MCF 10A (cell line): ENCODE measurements at regions not wholly inside any gene's neighbourhood (a gene's known extent, or its start where the extent isn't known, plus 50 kb on each side); places are given as distances from the start of the nearest gene placed in this dataset.

Experiments
- BruUV-seq: library from RNA; stranded (reverse); fragments of 400-500 nt; replicated peaks from 2 replicates; lab custom pipeline; 2021; lab: Mats Ljungman, UMichigan
- CTCF ChIA-PET: fragments of 300-600 bp; sonication (Branson Sonifier 250); formaldehyde crosslinking; extraction: SDS; loops from one replicate; lab custom pipeline; 2021; ENCODE audit warnings: antibody characterized with exemption, inconsistent platforms; lab: Yijun Ruan, JAX
- POLR2A ChIA-PET: fragments of 300-600, 350-650 bp; sonication (Branson Sonifier 250); formaldehyde crosslinking; extraction: SDS; loops from one replicate; lab custom pipeline; 2020; ENCODE audit warnings: antibody characterized with exemption, inconsistent platforms; lab: Yijun Ruan, JAX
- DNase-seq: peaks from one replicate; pipeline ENCODE4 v3.0.0-alpha.2; 2018; ENCODE audit not compliant: unreplicated experiment
- H3K27ac Mint-ChIP-seq: one replicate; pipeline ENCODE4 v1.8.0; 2022; ENCODE audit warnings: mild to moderate bottlenecking, low read depth, mixed read lengths; ENCODE audit not compliant: unreplicated experiment
- H3K27me3 Mint-ChIP-seq: one replicate; pipeline ENCODE4 v1.8.0; 2022; ENCODE audit warnings: mixed read lengths; ENCODE audit not compliant: insufficient read depth, unreplicated experiment
- H3K36me3 Mint-ChIP-seq: one replicate; pipeline ENCODE4 v1.8.0; 2022; ENCODE audit warnings: mild to moderate bottlenecking, moderate library complexity, mixed read lengths; ENCODE audit not compliant: insufficient read depth, unreplicated experiment
- H3K4me1 Mint-ChIP-seq: one replicate; pipeline ENCODE4 v1.8.0; 2022; ENCODE audit warnings: mixed read lengths; ENCODE audit not compliant: insufficient read depth, unreplicated experiment
- H3K4me3 Mint-ChIP-seq: one replicate; pipeline ENCODE4 v1.8.0; 2022; ENCODE audit warnings: mild to moderate bottlenecking, moderate library complexity, mixed read lengths; ENCODE audit not compliant: unreplicated experiment
- H3K9me3 Mint-ChIP-seq: one replicate; pipeline ENCODE4 v1.8.0; 2022; ENCODE audit warnings: mixed read lengths; ENCODE audit not compliant: unreplicated experiment
- CTCF ChIP-seq: fragments of 200-600 bp; IDR thresholded peaks from one replicate; pipeline ENCODE4 v1.8.0; 2022; ENCODE audit warnings: antibody characterized with exemption, mild to moderate bottlenecking; ENCODE audit not compliant: unreplicated experiment
- intact Hi-C: fragments of 100-400 bp; cut with micrococcal nuclease; formaldehyde crosslinking; loops from 2 replicates; pipeline ENCODE4 v1.14.1; 2022

GRCh38 chr9:16992138-16992537 is 121.7 kb upstream of the BNC2 start:
- Mint-ChIP-seq H3K4me1 (peaks cover 3% of the 10 kb centered on the region), H3K27me3 (no peaks in the 10 kb centered on the region), H3K4me3 (no peak overlapping the region), H3K9me3 (peaks cover 22% of the 10 kb centered on the region), H3K27ac (no peak overlapping the region), H3K36me3 (no peaks in the 10 kb centered on the region)
- TF ChIP-seq CTCF: no peak
- DNase-seq: no peak
- POLR2A ChIA-PET: no interaction called here
- intact Hi-C loops: no loop called here
- no TSS peak for BruUV-seq
- CTCF ChIA-PET: interaction anchor here (0.7 kb wide), 1 partner anchor 505 kb away, joined by 3 read pairs; no protein-coding TSS in a partner anchor

GRCh38 chr9:16987026-16987425 is 116.6 kb upstream of the BNC2 start:
- Mint-ChIP-seq H3K4me3 (no peak overlapping the region), H3K27ac (no peak overlapping the region), H3K9me3 (no peaks in the 10 kb centered on the region), H3K36me3 (no peaks in the 10 kb centered on the region), H3K4me1 (peaks cover 6% of the 10 kb centered on the region), H3K27me3 (no peaks in the 10 kb centered on the region)
- ChIA-PET POLR2A (interaction anchor here (0.7 kb wide), 1 partner anchor 11 kb away, joined by 3 read pairs; no protein-coding TSS in a partner anchor), CTCF (interaction anchor here (1.0 to 1.3 kb wide), 2 partner anchors 17 to 23 kb away, joined by 3 to 4 read pairs; no protein-coding TSS in a partner anchor)
- intact Hi-C loops: no loop called here
- BruUV-seq: no TSS peak
- DNase-seq: peak; percentile 6
- no peak for TF ChIP-seq CTCF

GRCh38 chr9:16986556-16986955 is 116.1 kb upstream of the BNC2 start:
- peaks cover 6% of the 10 kb centered on the region for H3K4me1 Mint-ChIP-seq
- H3K36me3 Mint-ChIP-seq: no peaks in the 10 kb centered on the region
- POLR2A ChIA-PET: interaction anchor here (0.7 kb wide), 1 partner anchor 11 kb away, joined by 3 read pairs; no protein-coding TSS in a partner anchor
- intact Hi-C loops: no loop called here
- BruUV-seq: no TSS peak
- H3K27ac Mint-ChIP-seq: no peak overlapping the region
- no peak for DNase-seq
- CTCF ChIA-PET: interaction anchor here (0.6 to 1.3 kb wide), 2 partner anchors 15 to 23 kb away, joined by 3 read pairs; no protein-coding TSS in a partner anchor
- no peak for TF ChIP-seq CTCF
- no peaks in the 10 kb centered on the region for H3K27me3 Mint-ChIP-seq
- no peak overlapping the region for H3K4me3 Mint-ChIP-seq
- no peaks in the 10 kb centered on the region for H3K9me3 Mint-ChIP-seq

GRCh38 chr9:16985559-16986348 is 115.3 kb upstream of the BNC2 start:
- Mint-ChIP-seq H3K27me3 (no peaks in the 10 kb centered on the region), H3K27ac (no peak overlapping the region), H3K4me3 (no peak overlapping the region), H3K4me1 (peaks cover 6% of the 10 kb centered on the region), H3K9me3 (no peaks in the 10 kb centered on the region), H3K36me3 (no peaks in the 10 kb centered on the region)
- intact Hi-C loops: no loop called here
- CTCF ChIA-PET: interaction anchor here (0.6 to 1.3 kb wide), 2 partner anchors 14 to 22 kb away, joined by 3 read pairs; no protein-coding TSS in a partner anchor
- POLR2A ChIA-PET: no interaction called here
- no TSS peak for BruUV-seq
- no peak for TF ChIP-seq CTCF
- no peak for DNase-seq
